NCI-H1694 treated with DMSO at 0.1 percent for 48 hours (cell line): ENCODE measurements at regions not wholly inside any gene's neighbourhood (a gene's known extent, or its start where the extent isn't known, plus 50 kb on each side); places are given as distances from the start of the nearest gene placed in this dataset.

Source experiments
- DNase-seq: peaks from one replicate; lab custom pipeline; 2025; lab: John Stamatoyannopoulos, UW

GRCh38 chr16:65905331-65905730 lies 461.2 kb upstream of the CDH5 start:
- DNase-seq, result no peak

- no peak for DNase-seq
Measured at GRCh38 chr16:65896448-65897153, 469.9 kb upstream of the CDH5 start.

- no peak for DNase-seq
Measured at GRCh38 chr16:65895906-65896305, 470.6 kb upstream of the CDH5 start.

- DNase-seq, result no peak
Measured at GRCh38 chr16:65895486-65895885, 471.0 kb upstream of the CDH5 start.

GRCh38 chr16:65890203-65890602 lies 476.3 kb upstream of the CDH5 start:
- DNase-seq, result no peak

- no peak for DNase-seq
Measured at GRCh38 chr16:65889533-65889966, 476.9 kb upstream of the CDH5 start.

GRCh38 chr16:65888201-65888600 lies 478.3 kb upstream of the CDH5 start:
- DNase-seq, result no peak

- DNase-seq, result no peak
Measured at GRCh38 chr16:65884018-65884417, 482.5 kb upstream of the CDH5 start.

GRCh38 chr16:65878347-65878746 lies 488.1 kb upstream of the CDH5 start:
- no peak for DNase-seq

GRCh38 chr16:65876624-65877023 lies 489.9 kb upstream of the CDH5 start:
- DNase-seq, result no peak

- DNase-seq, result no peak
Measured at GRCh38 chr16:65876056-65876408, 490.5 kb upstream of the CDH5 start.

- DNase-seq, result no peak
Measured at GRCh38 chr16:65875381-65876055, 491.0 kb upstream of the CDH5 start.

GRCh38 chr16:65869261-65869660 lies 497.2 kb upstream of the CDH5 start:
- DNase-seq, result no peak

GRCh38 chr16:65867276-65867960 lies 499.1 kb upstream of the CDH5 start:
- DNase-seq, result no peak

GRCh38 chr16:65863236-65863635 lies 503.3 kb upstream of the CDH5 start:
- DNase-seq, result no peak

- DNase-seq, result no peak
Measured at GRCh38 chr16:65861131-65861731, 505.3 kb upstream of the CDH5 start.

- no peak for DNase-seq
Measured at GRCh38 chr16:65855171-65856145, 511.0 kb upstream of the CDH5 start.

GRCh38 chr16:65846210-65846602 lies 520.3 kb upstream of the CDH5 start:
- no peak for DNase-seq

GRCh38 chr16:65845466-65846209 lies 520.9 kb upstream of the CDH5 start:
- DNase-seq, result no peak

GRCh38 chr16:65843941-65844340 lies 522.5 kb upstream of the CDH5 start:
- no peak for DNase-seq

- DNase-seq, result no peak
Measured at GRCh38 chr16:65842067-65842466, 524.4 kb upstream of the CDH5 start.
